GM23338 (cell line): ENCODE measurements at regions not wholly inside any gene's neighbourhood (a gene's known extent, or its start where the extent isn't known, plus 50 kb on each side); places are given as distances from the start of the nearest gene placed in this dataset.

Experiments used
- ATAC-seq: fragments of 200-7000 bp; cut with Tn5 transposase; 3 replicates; pipeline ENCODE4 v1.9.1; 2020
- DNase-seq: peaks from one replicate; pipeline ENCODE4 v3.0.0-alpha.2; 2015; ENCODE audit warnings: low spot score
- H2AFZ ChIP-seq: fragments of 200-600 bp; sonication (generic); 2 replicates; pipeline ENCODE4 v1.8.0; 2016; ENCODE audit warnings: antibody characterized with exemption, mild to moderate bottlenecking, moderate library complexity
- H3F3A ChIP-seq: fragments of 200-600 bp; sonication (generic); replicated peaks from 2 replicates; pipeline ENCODE4 v1.8.0; 2017; ENCODE audit warnings: antibody characterized with exemption, mixed run types, low read depth
- H3K27ac ChIP-seq: fragments of 200-600 bp; sonication (generic); 2 replicates; pipeline ENCODE4 v1.6.1; 2016; ENCODE audit warnings: low read depth
- H3K27me3 ChIP-seq: fragments of 200-600 bp; sonication (generic); 2 replicates; pipeline ENCODE4 v1.8.0; 2016; ENCODE audit warnings: mild to moderate bottlenecking, mixed run types, moderate library complexity; ENCODE audit not compliant: insufficient read depth
- H3K36me3 ChIP-seq: fragments of 200-600 bp; sonication (generic); 2 replicates; pipeline ENCODE4 v1.8.0; 2016; ENCODE audit warnings: mild to moderate bottlenecking; ENCODE audit not compliant: insufficient read depth
- H3K4me1 ChIP-seq: fragments of 200-600 bp; sonication (generic); 2 replicates; pipeline ENCODE4 v1.8.0; 2016; ENCODE audit warnings: mild to moderate bottlenecking, moderate library complexity; ENCODE audit not compliant: insufficient read depth
- H3K4me2 ChIP-seq: fragments of 200-600 bp; sonication (generic); 2 replicates; pipeline ENCODE4 v1.7.1; 2017; ENCODE audit warnings: mixed run types
- H3K4me3 ChIP-seq: fragments of 200-600 bp; sonication (generic); 2 replicates; pipeline ENCODE4 v1.6.1; 2016; ENCODE audit warnings: mixed run types
- H3K79me2 ChIP-seq: fragments of 200-600 bp; sonication (generic); replicated peaks from 2 replicates; pipeline ENCODE4 v1.8.0; 2017; ENCODE audit warnings: mild to moderate bottlenecking; ENCODE audit not compliant: insufficient read depth
- H3K9me2 ChIP-seq: fragments of 200-600 bp; sonication (generic); 2 replicates; pipeline ENCODE4 v1.8.0; 2017; ENCODE audit not compliant: insufficient read depth
- H4K20me1 ChIP-seq: fragments of 200-600 bp; sonication (generic); replicated peaks from 2 replicates; pipeline ENCODE4 v1.8.0; 2017; ENCODE audit warnings: mild to moderate bottlenecking; ENCODE audit not compliant: insufficient read depth
- H3K27ac Mint-ChIP-seq: 2 replicates; pipeline ENCODE4 v1.8.0; 2020; ENCODE audit warnings: inconsistent platforms, mild to moderate bottlenecking, moderate library complexity, mixed read lengths
- H3K27me3 Mint-ChIP-seq: 3 replicates; pipeline ENCODE4 v1.8.0; 2022; ENCODE audit warnings: low read depth, mild to moderate bottlenecking, moderate library complexity, mixed read lengths, inconsistent platforms; ENCODE audit not compliant: insufficient read depth, poor library complexity
- H3K36me3 Mint-ChIP-seq: 3 replicates; pipeline ENCODE4 v1.8.0; 2021; ENCODE audit warnings: low read depth, mild to moderate bottlenecking, inconsistent platforms, moderate library complexity, mixed read lengths
- H3K4me1 Mint-ChIP-seq: 3 replicates; pipeline ENCODE4 v1.8.0; 2020; ENCODE audit warnings: mild to moderate bottlenecking, inconsistent platforms, mixed read lengths
- H3K4me3 Mint-ChIP-seq: 3 replicates; pipeline ENCODE4 v1.8.0; 2021; ENCODE audit warnings: moderate library complexity, mild to moderate bottlenecking, inconsistent platforms, mixed read lengths
- H3K9me3 Mint-ChIP-seq: 3 replicates; pipeline ENCODE4 v1.8.0; 2020; ENCODE audit warnings: moderate library complexity, mild to moderate bottlenecking, inconsistent platforms, mixed read lengths
- ETS1 ChIP-seq: IDR thresholded peaks from 2 replicates; pipeline ENCODE4 v1.6.1; 2016; ENCODE audit warnings: antibody characterized with exemption
- EZH2phosphoT487 ChIP-seq: fragments of 200-600 bp; sonication (generic); IDR thresholded peaks from one replicate; pipeline ENCODE4 v1.8.1; 2018; ENCODE audit warnings: antibody characterized with exemption; ENCODE audit not compliant: unreplicated experiment
- NANOG ChIP-seq: IDR thresholded peaks from 2 replicates; pipeline ENCODE4 v1.6.1; 2016; ENCODE audit warnings: antibody characterized with exemption, borderline replicate concordance
- POLR2AphosphoS5 ChIP-seq: IDR thresholded peaks from 2 replicates; pipeline ENCODE4 v1.6.1; 2016; ENCODE audit warnings: antibody characterized with exemption, low read depth
- STAT1 ChIP-seq: IDR thresholded peaks from one replicate; pipeline ENCODE4 v1.6.1; 2016; ENCODE audit warnings: antibody characterized with exemption; ENCODE audit not compliant: unreplicated experiment
- ZNF114 ChIP-seq: fragments of 250-450 bp; sonication (Bioruptor Pico); IDR thresholded peaks from 2 replicates; pipeline ENCODE4 v1.5.0; 2020; ENCODE audit warnings: mild to moderate bottlenecking, moderate library complexity
- TF ChIP-seq, protein P1 (sequence below): fragments of 250-450 bp; sonication (Bioruptor Pico); IDR thresholded peaks from 2 replicates; pipeline ENCODE4 v1.5.0; 2020; ENCODE audit warnings: mild to moderate bottlenecking, moderate library complexity
- TF ChIP-seq, protein P2 (sequence below), 2 experiments: fragments of 200-600 bp in 1 of 2; sonication (generic) in 1 of 2; conservative IDR thresholded peaks; 2 replicates each; pipeline versions ENCODE4 v1.5.1 to v1.6.1; 2016 to 2017; ENCODE audit warnings: antibody characterized with exemption in 2 of 2, low read depth in 2 of 2, mild to moderate bottlenecking in 2 of 2, moderate library complexity in 1 of 2

- TF ChIP-seq, protein P1, sequence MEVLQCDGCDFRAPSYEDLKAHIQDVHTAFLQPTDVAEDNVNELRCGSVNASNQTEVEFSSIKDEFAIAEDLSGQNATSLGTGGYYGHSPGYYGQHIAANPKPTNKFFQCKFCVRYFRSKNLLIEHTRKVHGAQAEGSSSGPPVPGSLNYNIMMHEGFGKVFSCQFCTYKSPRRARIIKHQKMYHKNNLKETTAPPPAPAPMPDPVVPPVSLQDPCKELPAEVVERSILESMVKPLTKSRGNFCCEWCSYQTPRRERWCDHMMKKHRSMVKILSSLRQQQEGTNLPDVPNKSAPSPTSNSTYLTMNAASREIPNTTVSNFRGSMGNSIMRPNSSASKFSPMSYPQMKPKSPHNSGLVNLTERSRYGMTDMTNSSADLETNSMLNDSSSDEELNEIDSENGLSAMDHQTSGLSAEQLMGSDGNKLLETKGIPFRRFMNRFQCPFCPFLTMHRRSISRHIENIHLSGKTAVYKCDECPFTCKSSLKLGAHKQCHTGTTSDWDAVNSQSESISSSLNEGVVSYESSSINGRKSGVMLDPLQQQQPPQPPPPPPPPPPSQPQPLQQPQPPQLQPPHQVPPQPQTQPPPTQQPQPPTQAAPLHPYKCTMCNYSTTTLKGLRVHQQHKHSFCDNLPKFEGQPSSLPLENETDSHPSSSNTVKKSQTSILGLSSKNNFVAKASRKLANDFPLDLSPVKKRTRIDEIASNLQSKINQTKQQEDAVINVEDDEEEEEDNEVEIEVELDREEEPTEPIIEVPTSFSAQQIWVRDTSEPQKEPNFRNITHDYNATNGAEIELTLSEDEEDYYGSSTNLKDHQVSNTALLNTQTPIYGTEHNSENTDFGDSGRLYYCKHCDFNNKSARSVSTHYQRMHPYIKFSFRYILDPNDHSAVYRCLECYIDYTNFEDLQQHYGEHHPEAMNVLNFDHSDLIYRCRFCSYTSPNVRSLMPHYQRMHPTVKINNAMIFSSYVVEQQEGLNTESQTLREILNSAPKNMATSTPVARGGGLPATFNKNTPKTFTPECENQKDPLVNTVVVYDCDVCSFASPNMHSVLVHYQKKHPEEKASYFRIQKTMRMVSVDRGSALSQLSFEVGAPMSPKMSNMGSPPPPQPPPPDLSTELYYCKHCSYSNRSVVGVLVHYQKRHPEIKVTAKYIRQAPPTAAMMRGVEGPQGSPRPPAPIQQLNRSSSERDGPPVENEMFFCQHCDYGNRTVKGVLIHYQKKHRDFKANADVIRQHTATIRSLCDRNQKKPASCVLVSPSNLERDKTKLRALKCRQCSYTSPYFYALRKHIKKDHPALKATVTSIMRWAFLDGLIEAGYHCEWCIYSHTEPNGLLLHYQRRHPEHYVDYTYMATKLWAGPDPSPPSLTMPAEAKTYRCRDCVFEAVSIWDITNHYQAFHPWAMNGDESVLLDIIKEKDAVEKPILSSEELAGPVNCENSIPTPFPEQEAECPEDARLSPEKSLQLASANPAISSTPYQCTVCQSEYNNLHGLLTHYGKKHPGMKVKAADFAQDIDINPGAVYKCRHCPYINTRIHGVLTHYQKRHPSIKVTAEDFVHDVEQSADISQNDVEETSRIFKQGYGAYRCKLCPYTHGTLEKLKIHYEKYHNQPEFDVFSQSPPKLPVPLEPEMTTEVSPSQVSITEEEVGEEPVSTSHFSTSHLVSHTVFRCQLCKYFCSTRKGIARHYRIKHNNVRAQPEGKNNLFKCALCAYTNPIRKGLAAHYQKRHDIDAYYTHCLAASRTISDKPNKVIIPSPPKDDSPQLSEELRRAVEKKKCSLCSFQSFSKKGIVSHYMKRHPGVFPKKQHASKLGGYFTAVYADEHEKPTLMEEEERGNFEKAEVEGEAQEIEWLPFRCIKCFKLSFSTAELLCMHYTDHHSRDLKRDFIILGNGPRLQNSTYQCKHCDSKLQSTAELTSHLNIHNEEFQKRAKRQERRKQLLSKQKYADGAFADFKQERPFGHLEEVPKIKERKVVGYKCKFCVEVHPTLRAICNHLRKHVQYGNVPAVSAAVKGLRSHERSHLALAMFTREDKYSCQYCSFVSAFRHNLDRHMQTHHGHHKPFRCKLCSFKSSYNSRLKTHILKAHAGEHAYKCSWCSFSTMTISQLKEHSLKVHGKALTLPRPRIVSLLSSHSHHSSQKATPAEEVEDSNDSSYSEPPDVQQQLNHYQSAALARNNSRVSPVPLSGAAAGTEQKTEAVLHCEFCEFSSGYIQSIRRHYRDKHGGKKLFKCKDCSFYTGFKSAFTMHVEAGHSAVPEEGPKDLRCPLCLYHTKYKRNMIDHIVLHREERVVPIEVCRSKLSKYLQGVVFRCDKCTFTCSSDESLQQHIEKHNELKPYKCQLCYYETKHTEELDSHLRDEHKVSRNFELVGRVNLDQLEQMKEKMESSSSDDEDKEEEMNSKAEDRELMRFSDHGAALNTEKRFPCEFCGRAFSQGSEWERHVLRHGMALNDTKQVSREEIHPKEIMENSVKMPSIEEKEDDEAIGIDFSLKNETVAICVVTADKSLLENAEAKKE (CRISPR knock-in tag), result no peak
- TF ChIP-seq NANOG, result no peak
Measured at GRCh38 chr1:10938741-10939417, 73.6 kb upstream of the TARDBP start (continued).

DNA sequence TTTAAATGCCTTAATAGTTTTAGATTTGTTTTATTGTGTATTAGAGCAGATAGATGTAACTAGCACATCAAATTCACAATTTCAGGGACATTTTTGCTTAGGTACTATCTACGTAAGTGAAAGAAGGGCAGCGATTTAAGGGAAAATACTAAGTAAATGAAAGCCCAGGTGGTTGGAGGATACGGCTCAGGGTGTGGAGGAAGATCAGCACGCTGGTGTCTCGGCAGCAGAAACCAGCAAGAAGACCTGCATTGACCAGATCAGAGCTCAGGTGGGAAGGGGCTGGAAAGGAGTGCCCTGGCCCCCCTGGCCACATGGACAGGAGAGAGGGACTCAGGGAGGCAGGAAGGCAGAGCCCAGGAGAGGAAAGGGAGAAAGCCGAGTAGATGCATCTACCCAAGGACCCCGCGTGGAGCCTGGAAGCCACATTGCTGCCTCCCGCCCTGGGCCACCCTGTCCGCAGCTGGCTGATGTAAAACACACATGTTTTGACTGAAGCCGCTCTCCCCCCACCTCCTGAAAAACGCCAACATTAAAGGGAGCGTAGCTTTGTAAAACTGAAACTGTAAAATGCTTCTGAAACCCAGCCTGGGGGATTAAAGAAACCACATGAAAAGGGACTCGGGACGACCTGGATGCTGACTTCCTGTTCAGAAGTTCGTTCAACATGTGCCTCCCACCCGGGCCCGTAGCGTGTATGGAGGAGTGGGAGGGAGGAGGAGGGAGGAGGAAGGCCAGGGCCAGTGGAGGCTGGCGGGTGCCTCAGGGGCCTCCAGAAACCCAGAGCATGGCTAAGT is 72.6 kb upstream of the TARDBP start:
- no peaks in the 10 kb centered on the region for H3K9me3 Mint-ChIP-seq
- Histone ChIP-seq H3K4me3 (no peak overlapping the region), H3K4me2 (no peak overlapping the region), H3K79me2 (no peaks in the 10 kb centered on the region), H3K9me2 (no peaks in the 10 kb centered on the region), H3K27ac (no peak overlapping the region), H3F3A (no peaks in the 10 kb centered on the region), H2AFZ (peak overlapping the region; percentile 84), H4K20me1 (no peaks in the 10 kb centered on the region), H3K27me3 (no peaks in the 10 kb centered on the region), H3K4me1 (peaks cover 5% of the 10 kb centered on the region), H3K36me3 (no peaks in the 10 kb centered on the region)
- DNase-seq, result no peak
- peaks cover 30% of the 10 kb centered on the region for H3K4me1 Mint-ChIP-seq
- no peak overlapping the region for H3K27ac Mint-ChIP-seq
- ATAC-seq, result no peak
- peaks cover 8% of the 10 kb centered on the region for H3K27me3 Mint-ChIP-seq
- no peaks in the 10 kb centered on the region for H3K36me3 Mint-ChIP-seq
- no peak overlapping the region for H3K4me3 Mint-ChIP-seq
- TF ChIP-seq STAT1 (no peak), EZH2phosphoT487 (no peak), ZNF114 (no peak), POLR2AphosphoS5 (no peak), NANOG (no peak), ETS1 (no peak)
- TF ChIP-seq, protein P2, sequence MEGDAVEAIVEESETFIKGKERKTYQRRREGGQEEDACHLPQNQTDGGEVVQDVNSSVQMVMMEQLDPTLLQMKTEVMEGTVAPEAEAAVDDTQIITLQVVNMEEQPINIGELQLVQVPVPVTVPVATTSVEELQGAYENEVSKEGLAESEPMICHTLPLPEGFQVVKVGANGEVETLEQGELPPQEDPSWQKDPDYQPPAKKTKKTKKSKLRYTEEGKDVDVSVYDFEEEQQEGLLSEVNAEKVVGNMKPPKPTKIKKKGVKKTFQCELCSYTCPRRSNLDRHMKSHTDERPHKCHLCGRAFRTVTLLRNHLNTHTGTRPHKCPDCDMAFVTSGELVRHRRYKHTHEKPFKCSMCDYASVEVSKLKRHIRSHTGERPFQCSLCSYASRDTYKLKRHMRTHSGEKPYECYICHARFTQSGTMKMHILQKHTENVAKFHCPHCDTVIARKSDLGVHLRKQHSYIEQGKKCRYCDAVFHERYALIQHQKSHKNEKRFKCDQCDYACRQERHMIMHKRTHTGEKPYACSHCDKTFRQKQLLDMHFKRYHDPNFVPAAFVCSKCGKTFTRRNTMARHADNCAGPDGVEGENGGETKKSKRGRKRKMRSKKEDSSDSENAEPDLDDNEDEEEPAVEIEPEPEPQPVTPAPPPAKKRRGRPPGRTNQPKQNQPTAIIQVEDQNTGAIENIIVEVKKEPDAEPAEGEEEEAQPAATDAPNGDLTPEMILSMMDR (conservative IDR thresholded peaks at IDR 0.05; ENCODE audit: low read depth in 2 of 2), result no peak
